BLaER1 (cell line): ENCODE measurements at regions not wholly inside any gene's neighbourhood (a gene's known extent, or its start where the extent isn't known, plus 50 kb on each side); places are given as distances from the start of the nearest gene placed in this dataset.

ENCODE experiments used
- H3K27ac ChIP-seq: shearing (Covaris generic); formaldehyde crosslinking; 2 replicates; pipeline ENCODE4 v1.8.1; 2022
- H3K27me3 ChIP-seq: shearing (Covaris generic); formaldehyde crosslinking; 2 replicates; pipeline ENCODE4 v1.8.1; 2022
- H3K36me3 ChIP-seq: shearing (Covaris generic); formaldehyde crosslinking; 2 replicates; pipeline ENCODE4 v1.8.1; 2022
- H3K4me1 ChIP-seq: shearing (Covaris generic); formaldehyde crosslinking; 2 replicates; pipeline ENCODE4 v1.8.1; 2022
- H3K4me2 ChIP-seq: shearing (Covaris generic); formaldehyde crosslinking; 2 replicates; pipeline ENCODE4 v1.8.1; 2022
- H3K4me3 ChIP-seq: shearing (Covaris generic); formaldehyde crosslinking; 2 replicates; pipeline ENCODE4 v1.8.1; 2022
- H3K9ac ChIP-seq: shearing (Covaris generic); formaldehyde crosslinking; 2 replicates; pipeline ENCODE4 v1.8.1; 2022
- H3K9me3 ChIP-seq: shearing (Covaris generic); formaldehyde crosslinking; 2 replicates; pipeline ENCODE4 v1.8.1; 2022
- H4K20me1 ChIP-seq: shearing (Covaris generic); formaldehyde crosslinking; 2 replicates; pipeline ENCODE4 v1.8.1; 2022
- Cebpa-rat ChIP-seq: shearing (Covaris generic); IDR thresholded peaks from 2 replicates; pipeline ENCODE4 v1.8.1; 2022

DNA sequence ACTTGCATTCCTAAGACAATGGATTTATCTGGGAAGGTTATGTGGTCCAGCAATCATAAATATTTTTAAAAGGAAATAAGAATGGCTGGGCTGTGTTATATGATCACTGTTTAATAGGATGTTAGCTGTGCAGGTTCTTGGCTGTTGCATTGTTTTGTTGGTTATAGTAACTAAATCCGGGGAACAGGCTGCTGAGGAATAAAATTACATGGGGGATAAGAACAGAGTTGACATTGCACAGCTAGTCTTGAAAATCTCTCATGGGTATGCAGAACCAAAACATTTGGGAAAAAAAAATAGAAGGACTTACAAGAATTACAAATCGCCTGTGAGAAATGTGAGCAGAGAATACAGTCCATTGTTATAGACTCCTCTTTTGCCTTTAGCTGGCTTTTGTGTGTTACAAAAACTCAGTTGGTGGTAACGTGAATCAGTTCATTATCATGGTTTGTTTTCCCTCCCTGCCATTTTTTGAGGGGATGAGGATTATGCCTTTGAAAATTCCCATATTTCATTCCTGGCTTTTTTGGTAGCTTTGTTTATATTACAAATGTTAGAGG, 375.3 kb upstream of the DAB2 start:
- no peak overlapping the region for H3K27ac ChIP-seq
- TF ChIP-seq Cebpa-rat = no peak
- no peak overlapping the region for H3K9ac ChIP-seq
- no peaks in the 10 kb centered on the region for H3K36me3 ChIP-seq
- no peaks in the 10 kb centered on the region for H3K9me3 ChIP-seq
- H3K27me3 ChIP-seq = no peaks in the 10 kb centered on the region
- H3K4me2 ChIP-seq = no peak overlapping the region
- no peaks in the 10 kb centered on the region for H3K4me1 ChIP-seq
- no peak overlapping the region for H3K4me3 ChIP-seq
- H4K20me1 ChIP-seq = no peaks in the 10 kb centered on the region

DNA sequence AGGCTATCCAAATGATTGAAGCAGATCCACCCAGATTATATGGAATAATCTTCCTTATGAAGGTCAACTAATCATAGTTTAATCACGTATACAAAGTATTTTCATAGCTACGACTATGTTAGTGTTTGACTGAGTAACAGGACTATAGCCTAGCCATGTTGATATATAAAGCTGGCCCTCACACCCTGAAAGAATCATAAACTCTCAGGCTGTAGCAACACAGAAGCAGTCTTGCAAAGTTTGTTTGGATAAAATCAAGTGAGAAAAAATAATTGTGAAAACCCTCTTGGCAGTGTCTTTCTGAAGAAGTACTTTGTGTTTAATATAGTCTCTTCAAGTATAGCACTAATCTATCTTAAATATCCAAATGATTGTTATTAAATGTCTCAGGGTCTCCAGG, 374.5 kb upstream of the DAB2 start:
- H3K27ac ChIP-seq = no peak overlapping the region
- H3K9ac ChIP-seq = no peak overlapping the region
- no peaks in the 10 kb centered on the region for H3K36me3 ChIP-seq
- TF ChIP-seq Cebpa-rat = no peak
- H3K4me2 ChIP-seq = no peak overlapping the region
- H3K27me3 ChIP-seq = no peaks in the 10 kb centered on the region
- no peaks in the 10 kb centered on the region for H4K20me1 ChIP-seq
- H3K4me1 ChIP-seq = no peaks in the 10 kb centered on the region
- no peak overlapping the region for H3K4me3 ChIP-seq
- H3K9me3 ChIP-seq = no peaks in the 10 kb centered on the region

DNA sequence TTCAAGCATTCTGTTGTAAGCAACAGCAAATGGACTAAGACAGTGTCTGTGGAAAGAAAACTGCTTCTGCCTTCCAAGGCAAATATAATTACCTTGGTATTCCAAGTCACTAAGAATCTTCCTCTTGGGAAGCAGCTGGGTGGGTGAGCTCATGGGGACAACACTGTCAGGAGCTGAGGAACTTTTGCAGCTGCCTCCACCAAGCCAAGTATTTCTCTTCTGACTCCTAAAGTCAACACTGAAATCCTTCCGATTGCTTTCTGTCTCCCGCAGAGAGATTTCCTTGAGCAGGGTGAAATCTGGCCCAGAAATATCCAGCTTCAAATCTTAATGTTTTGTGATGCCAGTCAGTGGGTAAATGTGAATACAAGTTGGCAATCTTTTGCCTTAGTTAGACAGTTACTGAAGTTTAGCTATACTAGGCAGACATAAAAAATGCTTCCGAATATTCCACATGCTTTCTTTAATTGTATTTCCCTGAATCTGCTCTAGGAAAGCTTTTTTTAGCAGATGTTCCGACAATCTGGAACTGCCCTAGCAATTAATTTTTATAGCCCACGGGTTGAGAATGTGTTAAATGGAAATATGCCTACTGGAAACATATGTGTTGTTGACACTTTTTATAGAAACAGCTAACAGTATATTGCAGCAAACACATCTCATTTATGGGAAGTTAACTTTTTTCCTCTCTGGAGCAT, 369.9 kb upstream of the DAB2 start:
- Histone ChIP-seq H4K20me1 (no peaks in the 10 kb centered on the region), H3K9me3 (no peaks in the 10 kb centered on the region), H3K36me3 (no peaks in the 10 kb centered on the region), H3K27ac (no peak overlapping the region), H3K9ac (no peak overlapping the region), H3K4me3 (no peak overlapping the region), H3K4me2 (no peak overlapping the region), H3K4me1 (no peaks in the 10 kb centered on the region), H3K27me3 (no peaks in the 10 kb centered on the region)
- no peak for TF ChIP-seq Cebpa-rat

DNA sequence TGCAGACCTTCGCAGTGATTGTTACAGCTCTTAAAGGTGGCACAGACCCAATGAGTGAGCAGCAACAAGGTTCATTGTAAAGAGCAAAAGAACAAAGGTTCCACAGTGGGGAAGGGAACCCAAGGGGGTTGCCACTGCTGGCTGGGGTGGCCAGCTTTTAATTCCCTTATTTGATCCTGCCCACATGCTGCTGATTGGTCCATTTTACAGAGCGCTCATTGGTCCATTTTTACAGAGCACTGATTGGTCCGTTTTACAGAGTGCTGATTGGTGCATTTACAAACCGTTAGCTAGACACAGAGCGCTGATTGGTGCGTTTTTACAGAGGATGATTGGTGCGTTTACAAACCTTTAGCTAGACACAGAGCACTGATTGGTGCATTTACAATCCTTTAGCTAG, 360.6 kb upstream of the DAB2 start:
- Histone ChIP-seq H3K4me2 (no peak overlapping the region), H3K4me3 (no peak overlapping the region), H3K27me3 (no peaks in the 10 kb centered on the region), H4K20me1 (no peaks in the 10 kb centered on the region), H3K9me3 (peaks cover 15% of the 10 kb centered on the region), H3K36me3 (no peaks in the 10 kb centered on the region), H3K9ac (no peak overlapping the region), H3K4me1 (no peaks in the 10 kb centered on the region), H3K27ac (no peak overlapping the region)
- TF ChIP-seq Cebpa-rat = no peak

GRCh38 chr5:39783756-39784421, 359.1 kb upstream of the DAB2 start:
- no peaks in the 10 kb centered on the region for H3K4me1 ChIP-seq
- H3K27ac ChIP-seq = no peak overlapping the region
- H3K27me3 ChIP-seq = no peaks in the 10 kb centered on the region
- H3K9me3 ChIP-seq = peaks cover 15% of the 10 kb centered on the region
- no peaks in the 10 kb centered on the region for H3K36me3 ChIP-seq
- no peak overlapping the region for H3K9ac ChIP-seq
- no peak overlapping the region for H3K4me3 ChIP-seq
- no peaks in the 10 kb centered on the region for H4K20me1 ChIP-seq
- H3K4me2 ChIP-seq = no peak overlapping the region
- no peak for TF ChIP-seq Cebpa-rat

- Histone ChIP-seq H3K27ac (no peak overlapping the region), H3K27me3 (no peaks in the 10 kb centered on the region), H3K9ac (no peak overlapping the region), H3K36me3 (no peaks in the 10 kb centered on the region), H3K4me2 (no peak overlapping the region), H3K9me3 (peaks cover 5% of the 10 kb centered on the region), H4K20me1 (no peaks in the 10 kb centered on the region), H3K4me3 (no peak overlapping the region), H3K4me1 (no peaks in the 10 kb centered on the region)
- no peak for TF ChIP-seq Cebpa-rat
Measured at GRCh38 chr5:39780347-39780746, 355.6 kb upstream of the DAB2 start.

DNA sequence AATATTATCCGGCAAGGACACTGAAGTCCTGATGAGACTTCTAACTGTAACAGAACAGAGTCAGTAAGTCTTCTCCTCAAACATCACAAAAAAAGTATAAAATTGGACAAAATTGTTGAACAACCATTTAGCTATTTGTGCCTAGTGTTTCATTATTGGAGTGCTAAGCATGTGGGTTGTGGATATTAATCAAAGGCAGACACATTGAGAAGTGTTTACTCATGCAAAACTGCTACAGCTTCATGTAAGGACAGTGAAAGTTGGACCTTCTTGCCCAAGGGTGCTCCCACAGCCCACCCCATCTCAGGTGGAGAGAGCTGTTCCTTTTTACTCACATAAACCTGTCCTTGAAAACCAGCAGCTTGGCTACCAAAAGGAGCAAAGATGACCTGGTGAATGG, 355.1 kb upstream of the DAB2 start:
- no peaks in the 10 kb centered on the region for H3K36me3 ChIP-seq
- H3K27me3 ChIP-seq = no peaks in the 10 kb centered on the region
- no peak overlapping the region for H3K4me2 ChIP-seq
- H3K27ac ChIP-seq = no peak overlapping the region
- no peak overlapping the region for H3K4me3 ChIP-seq
- H3K9ac ChIP-seq = no peak overlapping the region
- H3K9me3 ChIP-seq = no peaks in the 10 kb centered on the region
- no peak for TF ChIP-seq Cebpa-rat
- H3K4me1 ChIP-seq = no peaks in the 10 kb centered on the region
- H4K20me1 ChIP-seq = no peaks in the 10 kb centered on the region

DNA sequence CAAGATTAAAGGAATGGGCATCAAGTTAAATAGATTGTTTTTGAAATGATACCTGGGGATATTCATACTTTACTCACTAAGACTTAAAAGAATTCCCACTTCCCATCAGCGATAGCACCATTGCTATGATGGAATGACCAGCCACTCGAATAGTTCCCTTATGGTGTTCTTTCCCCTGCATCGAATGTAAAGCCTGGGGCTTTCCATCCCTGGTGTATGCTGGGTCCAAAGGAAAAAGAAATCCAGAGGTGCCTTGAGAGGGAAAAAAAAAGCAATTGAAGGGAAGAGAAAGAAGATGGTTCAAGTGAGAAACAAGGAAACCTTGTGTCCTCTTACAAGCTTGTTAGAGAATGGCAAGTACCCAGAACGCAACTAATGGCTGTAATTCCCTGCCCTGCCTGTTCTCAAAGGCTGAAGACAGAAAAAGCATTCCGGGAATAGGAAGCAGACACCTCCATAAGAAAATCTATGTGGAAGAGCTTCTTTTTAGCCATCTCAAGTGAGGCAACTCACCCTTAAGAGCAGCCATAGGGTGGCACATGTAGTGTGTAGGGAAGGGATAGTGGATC, 351.1 kb upstream of the DAB2 start:
- Histone ChIP-seq H3K4me3 (no peak overlapping the region), H3K36me3 (no peaks in the 10 kb centered on the region), H3K27ac (no peak overlapping the region), H3K9ac (no peak overlapping the region), H3K4me2 (no peak overlapping the region), H3K27me3 (no peaks in the 10 kb centered on the region), H3K9me3 (no peaks in the 10 kb centered on the region), H4K20me1 (no peaks in the 10 kb centered on the region), H3K4me1 (no peaks in the 10 kb centered on the region)
- TF ChIP-seq Cebpa-rat = no peak

- Histone ChIP-seq H4K20me1 (no peaks in the 10 kb centered on the region), H3K27ac (no peak overlapping the region), H3K4me2 (no peak overlapping the region), H3K36me3 (no peaks in the 10 kb centered on the region), H3K4me1 (no peaks in the 10 kb centered on the region), H3K4me3 (no peak overlapping the region), H3K27me3 (no peaks in the 10 kb centered on the region), H3K9me3 (no peaks in the 10 kb centered on the region), H3K9ac (no peak overlapping the region)
- TF ChIP-seq Cebpa-rat = no peak
Measured at GRCh38 chr5:39775086-39775796, 350.5 kb upstream of the DAB2 start.

DNA sequence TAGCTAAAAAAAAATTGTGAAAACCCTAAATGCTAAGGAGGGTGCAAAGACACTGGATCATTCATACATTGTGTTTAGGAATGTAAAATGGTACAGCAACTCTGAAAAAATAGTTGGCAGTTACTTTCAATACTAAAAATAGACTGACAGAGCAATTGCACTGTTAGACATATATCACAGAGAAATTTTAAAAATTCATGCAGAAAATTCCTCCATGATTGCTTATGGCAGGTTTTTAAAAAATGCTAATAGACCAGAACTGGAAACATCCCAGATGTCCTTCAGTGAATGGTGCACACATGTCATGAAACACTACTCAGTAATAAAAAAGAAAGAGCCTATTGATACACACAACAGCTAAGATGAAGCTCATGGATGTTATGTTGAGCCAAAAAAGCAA, 349.8 kb upstream of the DAB2 start:
- Histone ChIP-seq H3K9me3 (no peaks in the 10 kb centered on the region), H3K9ac (no peak overlapping the region), H3K4me1 (no peaks in the 10 kb centered on the region), H3K4me3 (no peak overlapping the region), H3K27me3 (no peaks in the 10 kb centered on the region), H3K27ac (no peak overlapping the region), H3K4me2 (no peak overlapping the region), H3K36me3 (no peaks in the 10 kb centered on the region), H4K20me1 (no peaks in the 10 kb centered on the region)
- no peak for TF ChIP-seq Cebpa-rat
